B cell (primary cell): ENCODE measurements at regions not wholly inside any gene's neighbourhood (a gene's known extent, or its start where the extent isn't known, plus 50 kb on each side); places are given as distances from the start of the nearest gene placed in this dataset.

Experiments used
- CTCF ChIP-seq: fragments of 200-600 bp; IDR thresholded peaks from one replicate; pipeline ENCODE4 v1.8.0; 2022; ENCODE audit warnings: antibody characterized with exemption, mild to moderate bottlenecking
- EZH2 ChIP-seq: IDR thresholded peaks from 2 replicates; pipeline ENCODE4 v1.6.1; 2012; ENCODE audit warnings: borderline replicate concordance, low read depth, mild to moderate bottlenecking, moderate library complexity, low read length; ENCODE audit not compliant: insufficient read depth, poor library complexity, severe bottlenecking

GRCh38 chr12:38409511-38409910, 92.9 kb downstream of the ALG10B start:
- no peak for TF ChIP-seq CTCF
- TF ChIP-seq EZH2: no peak
